ENCODE measurements at regions not wholly inside any gene's neighbourhood (a gene's known extent, or its start where the extent isn't known, plus 50 kb on each side); places are given as distances from the start of the nearest gene placed in this dataset.

DNA sequence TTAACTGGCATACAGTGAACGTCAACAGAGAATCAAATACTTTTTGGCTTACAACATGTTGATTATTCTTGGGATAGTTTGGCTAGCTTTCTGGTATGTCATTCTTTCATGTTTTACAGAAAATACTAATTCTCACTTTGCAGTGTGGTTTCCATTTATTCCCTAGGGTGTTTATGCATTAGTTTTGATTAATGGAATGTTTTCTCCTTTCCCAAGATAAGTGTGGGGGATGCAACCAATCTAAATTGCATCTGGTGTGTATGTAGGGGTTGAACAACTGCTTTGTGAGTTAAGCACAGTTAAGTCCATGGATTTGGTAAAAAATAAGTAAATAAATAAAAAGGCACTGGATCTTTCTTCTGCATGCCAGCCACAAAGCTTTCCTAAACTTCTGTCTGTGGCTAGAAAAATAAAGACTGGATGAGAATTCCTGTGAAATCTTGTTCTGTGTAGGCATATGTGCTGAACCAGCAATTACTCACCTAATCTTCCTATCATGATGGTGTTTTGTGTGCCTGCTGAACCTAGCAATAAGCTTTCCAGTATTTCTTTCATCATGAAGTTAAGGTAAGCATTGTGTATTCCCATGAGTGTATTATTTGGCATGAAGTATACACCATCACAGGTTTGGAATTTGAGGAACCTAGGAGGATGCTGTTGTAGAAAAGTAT is 50.6 kb upstream of the TENM3 start:
- TF ChIP-seq, protein P1, sequence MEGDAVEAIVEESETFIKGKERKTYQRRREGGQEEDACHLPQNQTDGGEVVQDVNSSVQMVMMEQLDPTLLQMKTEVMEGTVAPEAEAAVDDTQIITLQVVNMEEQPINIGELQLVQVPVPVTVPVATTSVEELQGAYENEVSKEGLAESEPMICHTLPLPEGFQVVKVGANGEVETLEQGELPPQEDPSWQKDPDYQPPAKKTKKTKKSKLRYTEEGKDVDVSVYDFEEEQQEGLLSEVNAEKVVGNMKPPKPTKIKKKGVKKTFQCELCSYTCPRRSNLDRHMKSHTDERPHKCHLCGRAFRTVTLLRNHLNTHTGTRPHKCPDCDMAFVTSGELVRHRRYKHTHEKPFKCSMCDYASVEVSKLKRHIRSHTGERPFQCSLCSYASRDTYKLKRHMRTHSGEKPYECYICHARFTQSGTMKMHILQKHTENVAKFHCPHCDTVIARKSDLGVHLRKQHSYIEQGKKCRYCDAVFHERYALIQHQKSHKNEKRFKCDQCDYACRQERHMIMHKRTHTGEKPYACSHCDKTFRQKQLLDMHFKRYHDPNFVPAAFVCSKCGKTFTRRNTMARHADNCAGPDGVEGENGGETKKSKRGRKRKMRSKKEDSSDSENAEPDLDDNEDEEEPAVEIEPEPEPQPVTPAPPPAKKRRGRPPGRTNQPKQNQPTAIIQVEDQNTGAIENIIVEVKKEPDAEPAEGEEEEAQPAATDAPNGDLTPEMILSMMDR (conservative IDR thresholded peaks at IDR 0.05), result no peak
- no peak for TF ChIP-seq ZFX (IDR thresholded peaks at IDR 0.05)

All from C4-2B (cell line).